ENCODE measurements at regions not wholly inside any gene's neighbourhood (a gene's known extent, or its start where the extent isn't known, plus 50 kb on each side); places are given as distances from the start of the nearest gene placed in this dataset.
"Not testable (repeated sequence)": the region's sequence is repeated elsewhere in the genome, so short reads cannot be mapped to it uniquely, and the experiment has no call there.

GRCh38 chr21:41583274-41583790 is 75.4 kb upstream of the TMPRSS2 start:
- no peak for DNase-seq

GRCh38 chr21:41582866-41583265 is 74.9 kb upstream of the TMPRSS2 start:
- DNase-seq, result no peak

GRCh38 chr21:41582298-41582840 is 74.4 kb upstream of the TMPRSS2 start:
- no peak for DNase-seq

- DNase-seq, result no peak
Observed at GRCh38 chr21:41581592-41582228, 73.8 kb upstream of the TMPRSS2 start.

- DNase-seq, result no peak
Observed at GRCh38 chr21:41580758-41581554, 73.0 kb upstream of the TMPRSS2 start.

- no peak for DNase-seq
Observed at GRCh38 chr21:41579692-41580091, 71.7 kb upstream of the TMPRSS2 start.

- DNase-seq, result no peak
Observed at GRCh38 chr21:41578716-41579115, 70.8 kb upstream of the TMPRSS2 start.

DNA sequence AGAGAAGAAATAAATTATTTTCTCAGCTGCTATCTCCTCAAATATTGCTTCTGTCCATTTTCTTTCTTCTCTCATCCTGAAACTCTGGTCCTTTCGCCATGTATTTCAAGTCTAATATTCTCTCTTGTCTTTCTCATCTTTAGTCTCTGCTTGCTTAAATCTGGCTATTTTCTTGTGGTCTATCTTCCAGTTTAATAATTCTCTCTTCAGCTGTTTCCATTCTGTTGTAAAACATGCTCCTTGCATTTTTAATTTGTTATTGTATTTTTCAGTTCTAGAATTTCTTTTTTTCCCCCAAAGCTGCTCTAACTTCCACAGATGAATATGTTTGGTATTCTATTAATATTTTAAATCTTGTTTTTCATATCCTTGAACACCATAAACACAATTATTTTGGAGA is 70.1 kb upstream of the TMPRSS2 start:
- DNase-seq, result no peak

DNA sequence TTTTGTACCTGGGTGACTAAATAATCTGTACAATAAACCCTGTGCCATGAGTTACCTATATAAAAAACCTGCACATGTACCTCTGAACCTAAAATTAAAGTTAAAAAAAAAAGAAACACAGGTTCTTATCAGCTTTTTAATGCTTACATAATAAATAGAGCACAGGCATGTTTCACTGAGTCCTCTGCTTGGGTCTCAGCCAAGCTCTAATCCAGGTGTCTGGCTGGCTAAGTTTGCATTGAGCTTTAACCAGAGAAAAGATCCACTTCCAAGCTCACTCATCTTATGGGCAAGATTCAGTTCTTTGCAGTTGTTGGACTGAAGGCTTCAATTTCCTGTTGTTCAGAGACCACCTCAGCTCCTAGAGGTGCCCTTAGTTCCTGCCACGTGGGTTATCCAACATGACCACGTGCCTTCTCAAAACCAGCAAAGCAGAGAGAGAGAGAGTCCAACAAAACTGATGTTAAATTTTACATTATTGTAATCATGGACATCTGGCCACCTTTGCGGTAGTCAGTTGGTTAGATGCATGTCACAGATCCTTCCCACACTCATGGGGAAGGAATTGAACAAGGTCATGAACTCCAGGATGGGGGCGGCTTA is 68.2 kb upstream of the TMPRSS2 start:
- no peak for DNase-seq

DNA sequence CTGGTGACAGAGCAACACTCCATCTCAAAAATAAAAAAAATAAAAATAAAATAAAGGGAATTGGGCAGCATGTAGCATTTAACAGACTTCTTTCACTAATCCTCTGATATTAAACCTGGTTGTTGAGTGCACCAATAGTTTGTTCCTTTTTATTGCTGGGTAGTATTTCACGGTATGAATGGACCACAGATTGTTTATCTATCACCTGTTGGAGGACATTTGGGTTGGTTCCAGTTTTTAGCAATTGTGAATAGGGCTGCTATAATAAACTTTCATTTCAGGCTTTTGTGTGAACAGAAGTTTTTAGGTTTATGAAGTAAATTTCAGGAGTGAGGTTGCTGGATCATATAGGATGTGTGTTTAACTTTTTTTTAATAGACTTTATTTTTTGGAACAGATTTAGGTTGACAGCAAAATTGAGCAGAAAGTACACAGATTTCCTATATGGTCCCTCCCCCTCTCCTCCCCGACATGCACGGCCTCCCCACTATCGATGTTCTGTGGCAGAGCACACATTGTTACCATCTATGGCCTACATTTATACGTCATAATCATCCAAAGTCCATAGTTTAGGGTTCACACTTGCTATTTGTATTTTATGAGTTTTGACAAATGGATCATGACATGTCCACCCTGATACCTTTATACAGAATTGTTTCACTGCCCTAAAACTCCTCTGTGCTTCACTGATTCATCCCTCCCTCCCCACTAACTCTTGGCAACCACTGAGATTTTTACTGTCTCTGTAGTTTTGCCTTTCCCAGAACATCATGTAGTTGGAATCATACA is 66.1 kb upstream of the TMPRSS2 start:
- DNase-seq, result no peak

DNA sequence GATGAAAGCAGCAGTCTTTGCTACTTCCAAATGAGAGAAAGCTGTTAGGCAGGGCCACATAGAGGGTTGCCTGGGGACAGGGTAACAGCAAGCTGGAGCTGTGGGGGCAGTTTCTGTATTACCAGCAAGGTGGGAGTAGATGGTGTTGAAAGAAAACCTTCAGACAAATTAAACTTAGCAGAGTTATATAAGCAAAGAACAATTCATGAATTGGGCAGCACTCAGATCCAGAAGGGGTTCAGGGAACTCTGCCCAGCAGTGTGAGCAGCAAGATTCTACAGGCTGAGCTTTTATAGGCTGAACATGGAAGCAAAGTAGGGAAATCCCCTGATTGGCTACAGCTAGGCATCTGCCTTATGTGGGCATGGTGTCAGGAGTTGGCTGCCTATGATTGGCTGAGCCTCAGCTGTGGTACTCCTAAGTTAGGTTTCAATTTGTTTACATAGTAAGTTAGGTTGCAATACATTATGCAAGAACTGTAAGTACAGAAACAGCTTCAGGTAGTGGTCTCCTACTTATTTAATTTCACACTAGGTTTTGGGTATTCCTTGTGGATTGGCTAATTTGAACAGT is 64.1 kb upstream of the TMPRSS2 start:
- DNase-seq, result no peak

- DNase-seq, result no peak
Observed at GRCh38 chr21:41570791-41571355, 62.9 kb upstream of the TMPRSS2 start.

DNA sequence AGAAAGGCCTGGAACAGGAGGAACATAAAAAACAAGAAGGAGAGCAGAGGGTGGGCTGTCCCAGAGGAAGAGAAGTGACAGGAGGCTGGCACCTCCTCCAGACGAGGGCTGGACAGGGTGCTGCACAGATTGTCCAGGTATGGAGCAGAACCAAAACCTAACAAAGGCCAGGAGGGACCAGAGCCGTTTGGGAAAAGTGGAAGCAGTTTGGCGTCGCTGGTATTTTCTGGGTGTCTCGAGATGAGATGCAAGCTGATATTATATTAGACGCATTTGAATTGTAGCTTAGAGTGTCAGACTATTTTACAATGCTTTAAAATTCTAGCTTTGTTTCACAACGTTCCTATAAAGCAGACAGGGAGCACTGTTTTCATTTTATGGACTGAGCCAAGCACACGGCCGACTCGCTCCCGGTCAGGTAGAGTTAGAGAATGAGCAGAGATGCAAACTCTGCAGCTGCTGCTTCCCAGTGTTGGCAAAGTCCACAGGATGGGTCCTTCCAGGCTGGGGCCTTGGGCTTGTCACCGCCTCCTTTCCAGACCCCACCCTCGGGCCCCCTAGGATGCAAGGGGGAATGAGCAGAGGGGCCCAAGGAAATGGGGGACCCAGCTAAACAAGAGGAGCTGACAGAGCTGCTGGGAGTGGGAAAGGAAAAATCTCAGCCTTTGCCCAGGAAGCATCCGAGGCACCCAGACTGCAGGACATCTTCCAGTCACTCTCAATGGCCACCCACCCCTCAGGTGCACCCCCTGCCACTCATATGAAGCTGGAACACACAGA is 60.8 kb upstream of the TMPRSS2 start:
- DNase-seq, result no peak

DNA sequence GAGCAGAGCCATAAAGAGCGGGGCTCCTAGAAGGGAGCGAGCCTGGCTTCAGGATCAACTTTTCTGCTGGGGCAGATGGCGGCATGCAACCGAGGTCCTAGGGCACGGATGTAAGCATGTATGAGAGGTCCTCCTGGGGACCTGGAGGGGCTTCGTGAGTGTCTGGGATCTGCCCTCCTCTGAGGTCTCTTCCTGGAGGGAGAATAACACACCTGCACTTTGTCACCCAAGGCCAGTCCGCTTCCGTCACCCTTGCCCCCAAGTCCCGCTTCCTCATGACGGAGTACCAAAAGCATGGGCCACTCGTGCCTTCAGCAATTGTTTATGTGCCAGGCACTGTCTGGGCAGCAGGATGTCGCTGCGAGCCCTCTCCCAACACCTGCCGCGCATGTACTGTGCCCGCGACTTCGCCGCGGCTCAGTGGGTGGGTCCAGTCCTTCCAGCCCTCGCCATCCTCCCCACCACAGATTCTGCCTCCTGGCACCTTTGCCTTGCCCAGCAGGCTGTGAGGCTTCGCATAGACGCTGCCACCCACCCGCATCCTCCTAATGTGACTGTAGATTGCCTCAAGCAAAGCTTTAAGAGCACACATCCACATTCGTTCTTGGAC is 60.0 kb upstream of the TMPRSS2 start:
- no peak for DNase-seq

DNA sequence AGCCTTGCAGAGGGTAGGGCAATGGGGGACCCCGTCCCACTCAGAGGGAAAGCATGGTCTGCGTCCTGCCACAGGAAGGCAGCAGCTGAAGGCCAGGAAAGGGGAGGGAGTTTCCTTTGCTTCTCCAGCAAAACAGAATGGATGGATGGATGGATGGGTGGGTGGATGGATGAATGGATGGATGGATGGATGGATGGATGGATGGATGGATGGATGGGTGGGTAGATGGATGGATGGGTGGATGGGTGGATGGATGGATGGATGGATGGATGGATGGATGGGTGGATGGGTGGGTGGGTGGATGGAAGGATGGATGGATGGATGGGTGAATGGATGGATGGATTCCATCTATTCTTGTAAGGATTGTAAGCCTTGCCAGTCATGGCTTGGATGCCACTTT is 59.3 kb upstream of the TMPRSS2 start:
- not testable (repeated sequence) for DNase-seq

GRCh38 chr21:41566500-41567014 is 58.6 kb upstream of the TMPRSS2 start:
- no peak for DNase-seq

DNA sequence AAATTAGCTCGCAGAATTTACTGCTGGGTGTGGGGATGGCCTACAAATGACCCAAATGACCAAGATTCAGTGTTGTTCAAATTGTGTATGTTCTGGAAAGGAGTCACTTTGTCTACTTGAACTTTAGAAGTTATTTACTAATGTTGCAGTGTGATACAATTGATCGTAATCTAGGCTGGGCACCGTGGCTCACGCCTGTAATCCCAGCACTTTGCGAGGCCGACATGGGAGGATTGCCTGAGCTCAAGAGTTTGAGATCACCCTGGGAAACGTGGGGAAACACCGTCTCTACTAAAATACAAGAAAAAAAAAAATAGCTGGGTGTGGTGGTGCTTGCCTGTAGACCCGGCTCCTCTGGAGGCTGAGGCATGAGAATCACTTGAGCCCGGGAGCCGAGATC is 57.6 kb upstream of the TMPRSS2 start:
- DNase-seq, result no peak

- no peak for DNase-seq
Observed at GRCh38 chr21:41564871-41565274, 56.9 kb upstream of the TMPRSS2 start.

GRCh38 chr21:41562101-41563000 is 54.4 kb upstream of the TMPRSS2 start:
- no peak for DNase-seq

- DNase-seq, result no peak
Observed at GRCh38 chr21:41561701-41562100, 53.7 kb upstream of the TMPRSS2 start.
